AG20443 (cell line): ENCODE measurements at regions not wholly inside any gene's neighbourhood (a gene's known extent, or its start where the extent isn't known, plus 50 kb on each side); places are given as distances from the start of the nearest gene placed in this dataset.
"Not testable (repeated sequence)": the region's sequence is repeated elsewhere in the genome, so short reads cannot be mapped to it uniquely, and the experiment has no call there.

Experiments used
- DNase-seq: peaks from one replicate; pipeline ENCODE4 v3.0.0; 2012; ENCODE audit warnings: low spot score, mixed read lengths

DNA sequence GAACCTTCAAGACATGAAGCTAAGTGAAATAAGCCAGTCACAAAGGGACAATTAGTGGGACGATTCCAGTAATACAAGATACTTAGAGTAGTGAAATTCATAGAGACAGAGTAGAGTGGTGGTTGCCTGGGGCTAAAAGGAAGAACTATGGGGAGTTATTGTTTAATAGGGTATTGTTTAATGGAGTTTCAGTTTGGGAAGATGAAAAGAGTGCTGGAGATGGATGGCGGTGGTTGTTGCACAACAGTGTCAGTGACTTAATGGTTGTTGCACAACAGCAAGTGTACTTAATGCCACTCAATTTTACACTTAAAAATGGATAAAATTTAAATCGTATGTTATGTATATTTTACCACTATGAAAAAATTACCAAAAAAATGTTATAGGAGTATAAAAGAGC, 209.7 kb upstream of the TENT5A start:
- DNase-seq = no peak

DNA sequence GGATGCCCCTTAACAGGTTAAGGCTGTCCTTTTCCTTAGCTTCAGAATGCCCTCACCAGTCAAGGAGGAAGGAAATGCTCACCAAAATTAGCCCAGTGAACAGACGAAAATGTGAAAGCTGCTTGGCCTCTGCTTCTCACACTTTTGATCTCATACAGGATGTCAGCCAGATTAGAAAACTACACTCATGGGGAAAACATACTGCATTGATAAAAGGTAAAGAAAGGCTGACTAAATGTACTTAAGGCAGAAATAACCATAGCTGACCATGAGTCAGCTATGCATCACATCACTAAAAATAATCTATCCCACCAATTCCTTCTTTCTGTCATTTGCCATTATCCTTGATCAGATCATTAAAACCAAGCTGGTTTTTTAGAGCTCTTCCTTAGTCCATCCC, 198.4 kb upstream of the TENT5A start:
- DNase-seq = peak; percentile 12

DNA sequence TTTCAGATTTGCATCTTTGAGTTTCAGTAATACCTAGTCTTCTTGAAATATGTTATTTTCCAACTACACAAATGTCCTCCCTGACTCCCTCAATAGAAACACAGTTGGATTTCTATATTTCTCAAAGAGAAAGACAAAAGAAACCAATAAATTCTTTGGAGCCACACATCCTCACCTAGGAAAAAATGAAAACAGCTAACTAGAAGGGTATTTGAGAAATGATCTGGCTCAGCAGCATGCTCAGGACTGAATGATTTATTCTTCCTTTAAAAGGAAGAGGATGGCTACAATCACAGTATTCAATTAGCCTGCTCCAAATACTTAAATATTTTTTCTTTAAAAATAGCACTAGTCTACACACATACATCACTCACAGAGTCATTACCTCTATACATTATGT, 196.4 kb upstream of the TENT5A start:
- DNase-seq = no peak

DNA sequence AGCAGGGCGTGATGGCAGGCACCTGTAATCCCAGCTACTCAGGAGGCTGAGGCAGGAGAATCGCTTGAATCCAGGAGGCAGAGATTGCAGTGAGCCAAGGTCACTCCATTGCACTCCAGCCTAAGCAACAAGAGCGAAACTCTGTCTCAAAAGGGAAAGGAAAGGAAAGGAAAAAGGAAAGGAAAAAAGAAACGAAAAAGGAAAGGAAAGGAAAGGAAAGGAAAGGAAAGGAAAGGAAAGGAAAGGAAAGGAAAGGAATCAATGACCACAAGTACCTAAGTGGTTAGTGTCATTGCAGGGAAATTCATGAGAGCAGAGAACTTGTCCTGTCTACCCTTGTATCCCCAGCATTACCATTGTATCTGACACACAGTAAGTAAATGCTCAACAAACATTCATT, 195.7 kb upstream of the TENT5A start:
- DNase-seq = not testable (repeated sequence)

DNA sequence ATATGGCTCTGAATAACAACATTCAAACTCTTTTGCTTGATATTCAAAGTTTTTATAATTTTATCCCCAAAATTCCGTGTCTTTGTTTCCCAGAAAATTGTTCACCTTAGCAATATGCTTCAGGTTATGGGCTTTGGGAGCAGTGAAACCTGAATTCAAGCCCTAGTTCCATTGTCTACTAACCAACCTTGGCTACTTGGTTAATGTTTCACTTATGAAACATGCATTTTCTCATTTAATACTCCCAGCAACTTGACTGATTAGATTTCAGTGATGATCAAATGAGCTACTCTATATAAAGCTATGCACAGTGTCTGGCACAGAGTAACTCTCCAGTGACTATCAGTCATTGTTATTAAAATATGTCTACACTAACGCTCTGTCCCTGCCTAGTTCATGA, 192.2 kb upstream of the TENT5A start:
- DNase-seq = no peak

DNA sequence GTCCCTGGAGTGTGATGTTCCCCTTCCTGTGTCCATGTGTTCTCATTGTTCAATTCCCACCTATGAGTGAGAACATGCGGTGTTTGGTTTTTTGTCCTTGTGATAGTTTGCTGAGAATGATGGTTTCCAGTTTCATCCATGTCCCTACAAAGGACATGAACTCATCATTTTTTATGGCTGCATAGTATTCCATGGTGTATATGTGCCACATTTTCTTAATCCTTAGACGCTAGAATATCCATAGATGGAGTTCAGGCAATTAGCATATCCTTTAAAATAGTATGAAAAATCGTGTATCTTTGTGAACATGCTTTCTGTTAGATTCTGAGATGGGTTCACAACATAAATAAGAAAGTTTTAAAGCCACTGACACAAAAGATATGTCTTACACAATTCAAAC, 190.4 kb upstream of the TENT5A start:
- not testable (repeated sequence) for DNase-seq

DNA sequence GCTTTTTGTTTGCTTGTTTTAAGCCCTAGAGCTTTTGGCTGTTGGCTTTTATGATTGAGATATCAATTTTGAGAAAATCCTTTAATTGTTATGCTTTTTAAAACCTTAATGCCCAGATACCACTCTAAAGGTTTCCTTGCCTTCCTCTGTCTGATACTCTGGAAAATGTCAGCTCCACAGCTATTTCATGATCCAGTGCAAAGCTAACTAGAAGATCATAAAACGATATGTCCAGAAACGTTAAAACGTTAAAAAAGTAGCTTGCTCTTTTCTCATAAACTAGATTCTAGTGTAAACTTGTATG, 189.5 kb upstream of the TENT5A start:
- no peak for DNase-seq

DNA sequence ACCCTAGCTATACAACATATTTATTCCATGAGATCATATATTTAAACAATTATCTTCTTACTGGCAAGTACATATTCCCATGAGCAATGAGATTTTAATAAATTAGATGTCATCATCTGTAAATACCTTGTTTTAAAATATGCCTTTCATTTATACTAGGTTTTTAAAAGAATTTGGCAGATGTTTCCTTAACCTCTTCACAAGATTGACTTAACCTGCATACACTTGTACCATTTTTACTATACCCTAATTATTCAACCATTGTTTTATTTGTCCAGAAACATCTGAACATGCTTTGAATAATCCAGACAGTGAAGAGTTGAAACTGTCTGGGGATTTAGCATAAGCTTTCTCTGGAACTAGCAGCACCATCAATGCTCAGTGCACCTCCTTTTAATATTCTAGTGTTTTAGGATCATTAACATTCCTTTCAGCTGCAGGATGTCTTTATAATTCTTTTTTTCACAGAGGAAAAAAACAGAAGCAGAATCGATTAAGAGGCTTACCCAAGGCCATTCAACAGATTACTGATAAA, 188.0 kb upstream of the TENT5A start:
- no peak for DNase-seq

DNA sequence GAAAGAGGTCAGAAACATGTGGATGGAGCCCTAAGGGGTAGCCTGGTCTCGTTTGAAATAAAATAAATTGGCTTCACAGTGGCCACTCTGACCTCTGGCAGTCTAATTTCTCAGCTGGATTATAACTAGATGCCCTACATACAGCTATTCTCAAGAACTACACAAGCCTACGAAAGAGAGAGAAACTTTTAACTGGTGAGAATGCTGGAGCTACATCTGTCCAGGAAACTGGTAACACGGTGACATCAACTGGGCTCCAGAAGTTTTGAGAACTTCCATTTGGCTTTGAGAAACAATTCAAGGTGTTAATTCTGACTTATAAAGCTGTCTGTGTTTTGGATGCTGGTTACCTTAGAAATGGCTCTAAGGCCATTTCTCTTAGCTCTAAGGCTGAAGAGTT, 187.3 kb upstream of the TENT5A start:
- DNase-seq = no peak

DNA sequence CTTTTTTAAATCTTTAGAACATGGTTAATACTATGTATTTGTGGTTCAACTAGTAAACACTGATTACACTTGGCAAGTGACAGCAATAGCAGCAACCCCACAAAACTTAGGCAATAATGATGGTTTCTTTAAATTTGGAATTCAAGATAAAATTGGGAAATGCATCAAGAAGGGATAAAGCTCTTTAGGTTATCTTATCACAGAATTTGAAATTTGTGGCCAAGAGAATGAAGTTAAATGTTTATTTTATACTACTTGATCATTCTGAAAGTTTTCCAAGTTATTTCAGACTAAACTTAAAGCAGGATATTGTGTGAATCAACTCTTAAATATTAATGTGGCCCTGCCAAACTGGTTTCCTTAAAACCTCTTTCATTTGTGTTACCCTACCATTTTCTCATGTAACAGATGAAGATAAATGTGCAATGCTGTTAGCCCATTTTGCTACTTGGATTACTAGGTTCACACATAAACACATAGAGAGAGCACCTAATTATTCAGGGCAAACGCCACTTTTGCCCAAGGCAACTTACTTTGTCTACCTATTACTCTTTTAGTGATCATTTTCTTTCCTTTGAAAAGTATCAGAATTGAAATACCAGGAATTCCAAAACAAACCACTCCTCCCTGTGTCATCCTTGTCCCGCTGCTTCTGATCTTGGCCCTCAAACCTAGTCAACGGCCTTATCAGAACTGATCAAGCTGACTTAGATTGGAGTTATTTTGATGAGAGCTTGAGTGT, 186.7 kb upstream of the TENT5A start:
- DNase-seq = no peak

DNA sequence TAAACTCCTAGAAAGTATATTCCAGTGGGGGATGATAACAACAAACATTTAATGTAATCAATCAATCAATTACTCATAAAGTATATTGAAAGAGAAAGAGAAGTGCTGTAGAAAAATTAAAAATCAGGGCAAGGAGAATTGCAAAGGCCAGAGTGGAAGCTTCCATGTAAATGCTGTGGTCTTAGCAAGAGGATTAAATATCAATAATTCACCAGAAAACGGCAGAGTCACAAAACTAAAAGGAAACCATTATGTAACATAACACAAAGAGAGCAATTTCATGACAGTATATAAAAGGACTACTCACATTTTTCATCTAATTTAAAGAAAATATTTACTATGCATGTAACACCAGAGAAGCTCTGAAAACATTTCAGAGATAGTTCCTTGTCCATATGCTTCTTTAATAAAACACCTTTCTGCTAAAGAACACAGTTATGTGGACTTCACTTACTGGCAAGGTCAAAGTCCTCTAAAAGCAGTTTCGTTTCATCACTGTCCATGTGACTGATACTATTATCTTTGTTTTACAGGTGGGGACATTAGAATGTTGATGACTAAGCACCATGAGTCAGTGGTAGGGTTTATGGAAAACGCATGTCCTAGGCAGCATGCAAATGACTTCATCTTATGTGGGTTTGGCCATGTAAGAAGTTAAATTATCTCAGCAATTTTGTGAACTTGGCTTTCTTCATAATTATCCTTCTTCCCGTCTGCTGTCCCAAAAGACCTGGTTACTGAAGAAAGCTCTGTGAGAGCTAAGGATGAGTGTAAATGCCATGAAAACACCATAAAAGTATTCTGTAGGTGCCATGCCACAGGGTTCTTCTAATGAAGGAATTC, 185.8 kb upstream of the TENT5A start:
- peak; percentile 43 for DNase-seq

DNA sequence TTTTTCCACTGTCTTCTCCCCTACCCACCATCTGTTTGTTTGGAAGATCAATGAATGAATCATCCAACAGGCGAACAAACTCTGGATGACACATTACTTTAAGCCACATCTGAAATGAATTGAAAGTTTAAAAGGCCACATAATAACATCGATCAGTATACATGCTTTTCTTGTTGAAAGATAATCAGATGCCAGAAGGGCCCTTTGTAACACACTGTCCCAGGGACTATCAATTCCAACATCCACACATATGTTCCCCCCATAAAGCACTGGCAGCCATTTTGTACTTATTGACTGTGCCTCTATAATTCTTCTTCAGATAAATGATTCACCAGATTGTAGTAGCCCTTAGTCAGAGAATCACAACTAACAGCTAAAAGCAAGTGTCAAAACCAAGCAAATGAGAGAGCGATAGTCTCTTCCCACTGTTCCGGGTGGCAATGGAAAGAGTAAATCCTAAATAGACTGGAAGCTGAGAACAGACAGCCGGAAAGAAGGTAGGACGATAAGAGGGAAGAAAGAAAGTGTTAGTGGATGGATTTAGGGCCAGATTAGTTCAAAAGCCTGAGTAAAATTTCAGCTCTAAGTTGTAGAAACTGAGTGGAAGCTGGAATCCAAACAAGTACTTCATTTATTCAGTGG, 184.9 kb upstream of the TENT5A start:
- peak; percentile 20 for DNase-seq

DNA sequence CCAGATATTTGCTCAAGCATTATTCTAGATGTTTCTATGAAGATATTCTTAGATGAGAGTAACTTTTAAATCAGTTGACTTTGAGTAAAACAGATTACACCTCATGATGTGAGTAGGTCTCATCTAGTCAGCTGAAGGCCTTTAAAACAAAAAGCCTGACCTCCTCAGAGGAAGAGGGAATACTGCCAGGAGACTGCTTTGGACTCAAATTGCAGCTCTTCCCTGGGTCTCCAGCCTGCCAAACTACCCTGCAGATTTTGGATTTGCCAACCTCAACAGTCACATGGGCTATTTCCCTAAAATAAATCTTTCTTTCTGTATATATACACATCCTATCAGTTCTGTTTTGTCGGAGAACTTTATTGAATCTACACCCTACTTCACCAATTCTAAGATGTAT, 182.5 kb upstream of the TENT5A start:
- DNase-seq = no peak

DNA sequence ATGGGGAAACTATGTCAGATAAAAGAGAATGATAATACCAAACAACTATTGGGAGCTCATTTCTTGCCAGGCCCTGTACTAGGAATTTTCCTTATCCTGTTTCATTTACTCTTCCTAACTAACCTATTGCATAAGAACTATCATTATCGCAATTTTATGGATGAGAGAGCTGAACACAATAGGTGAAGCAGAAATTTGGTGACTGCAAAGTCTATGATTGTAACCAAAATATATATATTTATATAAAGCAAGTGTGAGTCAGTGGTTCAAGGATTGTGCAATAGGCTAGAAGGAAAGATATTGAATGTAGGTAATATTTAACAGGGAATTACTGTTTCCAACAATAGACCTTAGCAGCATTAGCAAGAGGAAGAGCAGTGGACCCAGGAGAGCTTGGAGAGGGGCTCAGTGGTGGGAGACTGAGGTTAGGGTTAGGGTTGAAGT, 181.1 kb upstream of the TENT5A start:
- no peak for DNase-seq

DNA sequence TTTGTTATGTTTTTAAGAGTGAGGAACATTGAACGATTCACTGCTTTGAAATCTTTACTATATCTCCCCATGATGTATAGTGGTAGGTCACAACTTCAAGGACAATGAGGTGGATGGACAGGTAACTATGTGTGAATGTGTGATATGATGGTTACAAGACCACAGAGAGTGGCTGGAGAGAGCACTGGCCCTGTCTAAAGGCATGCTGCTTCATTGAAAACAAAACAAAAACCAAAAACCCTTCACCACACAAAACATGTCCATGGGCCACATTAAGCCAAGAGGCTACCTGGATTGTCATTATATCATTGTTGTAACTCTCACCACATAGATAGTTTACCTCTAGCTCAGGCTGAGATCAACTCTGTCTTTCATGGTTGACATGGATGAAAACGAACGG, 180.6 kb upstream of the TENT5A start:
- no peak for DNase-seq

DNA sequence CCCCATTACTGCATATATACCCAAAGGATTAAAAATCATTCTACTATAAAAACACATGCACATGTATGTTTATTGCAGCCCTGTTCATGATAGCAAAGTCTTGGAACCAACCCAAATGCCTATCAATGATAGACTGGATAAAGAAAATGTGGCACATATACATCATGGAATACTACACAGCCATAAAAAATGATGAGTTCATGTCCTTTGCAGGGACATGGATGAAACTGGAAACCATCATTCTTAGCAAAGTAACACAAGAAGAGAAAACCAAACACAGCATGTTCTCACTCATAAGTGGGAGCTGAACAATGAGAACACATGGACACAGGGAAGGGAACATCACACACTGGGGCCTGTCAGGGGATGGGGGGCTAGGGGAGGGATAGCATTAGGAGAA, 180.0 kb upstream of the TENT5A start:
- not testable (repeated sequence) for DNase-seq

DNA sequence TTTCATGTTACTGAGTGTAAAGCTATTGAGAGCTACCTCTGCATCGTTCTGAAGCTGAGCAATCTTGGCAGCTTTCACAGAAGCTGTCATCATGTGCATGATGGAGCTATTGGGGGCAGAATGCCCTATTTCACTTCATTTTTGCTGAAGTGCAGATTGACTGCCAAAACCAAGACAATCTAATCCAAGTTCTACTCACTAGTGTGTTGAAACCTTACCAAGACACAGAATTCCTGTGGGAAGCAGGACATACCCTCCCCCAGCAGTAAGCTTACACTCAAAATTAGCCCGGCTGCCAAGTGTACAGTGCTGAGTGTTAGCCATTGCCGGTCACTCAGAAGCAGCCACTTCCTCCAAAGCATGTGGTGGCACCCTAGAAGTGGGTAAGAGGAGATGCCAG, 177.3 kb upstream of the TENT5A start:
- DNase-seq = peak; percentile 29

DNA sequence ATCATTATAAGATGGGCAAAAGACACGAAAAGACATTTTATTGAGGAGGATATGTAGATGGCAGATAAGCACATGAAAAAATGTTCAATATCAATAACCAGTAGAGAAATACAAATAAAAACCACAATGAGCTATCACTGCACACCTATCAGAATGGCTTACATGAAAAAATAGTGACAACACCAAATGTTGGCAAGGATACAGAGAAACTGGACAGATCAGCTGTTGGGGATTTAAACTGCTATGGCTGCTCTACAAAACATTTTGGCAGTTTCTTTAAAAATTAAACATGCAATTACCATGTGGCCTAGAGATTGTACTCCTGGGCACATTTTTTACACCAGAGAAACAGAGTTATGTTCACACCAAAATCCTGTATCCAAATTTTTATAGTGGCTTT, 172.7 kb upstream of the TENT5A start:
- no peak for DNase-seq

DNA sequence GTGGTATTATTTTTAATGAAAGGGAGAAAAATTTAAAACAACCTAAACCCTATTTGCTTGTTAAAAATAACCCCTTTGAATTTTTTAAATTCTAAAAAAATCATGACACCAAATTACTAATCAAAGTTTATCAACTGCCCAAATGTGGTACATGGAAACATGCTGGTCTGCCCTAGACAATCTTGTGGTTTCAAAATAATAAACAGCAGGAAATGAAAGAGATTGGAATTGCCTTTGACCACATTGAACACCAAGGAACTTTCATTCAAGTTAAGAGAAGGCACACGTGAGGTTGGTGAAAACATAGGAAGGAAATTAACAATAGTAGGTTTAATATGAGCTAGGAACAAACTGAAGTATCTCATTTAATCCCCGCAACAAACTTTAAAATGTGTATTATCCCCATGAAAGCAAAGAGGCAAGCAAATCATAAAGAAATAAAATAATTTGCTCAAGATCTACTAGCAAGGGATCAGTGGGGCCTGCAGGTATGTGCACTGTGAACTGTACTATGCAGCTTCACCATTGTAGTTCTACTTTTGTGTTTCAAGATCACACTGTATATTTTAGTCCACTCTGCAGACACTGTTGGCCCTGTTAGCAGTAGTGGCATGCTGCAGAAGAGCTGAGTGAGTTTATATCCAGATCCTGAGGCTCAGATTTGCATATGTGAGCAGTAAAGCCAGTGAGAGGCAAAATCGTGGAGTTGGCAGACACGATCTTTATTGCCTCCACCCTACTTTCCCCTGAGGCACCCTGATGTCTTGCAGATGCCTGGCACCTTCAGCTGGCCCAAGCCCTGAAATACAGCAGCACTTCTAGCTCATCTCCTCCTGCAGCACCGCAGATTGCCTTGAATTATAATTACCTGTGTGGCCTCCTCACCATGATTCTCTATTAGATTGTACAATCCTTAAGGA, 157.8 kb upstream of the TENT5A start:
- no peak for DNase-seq

DNA sequence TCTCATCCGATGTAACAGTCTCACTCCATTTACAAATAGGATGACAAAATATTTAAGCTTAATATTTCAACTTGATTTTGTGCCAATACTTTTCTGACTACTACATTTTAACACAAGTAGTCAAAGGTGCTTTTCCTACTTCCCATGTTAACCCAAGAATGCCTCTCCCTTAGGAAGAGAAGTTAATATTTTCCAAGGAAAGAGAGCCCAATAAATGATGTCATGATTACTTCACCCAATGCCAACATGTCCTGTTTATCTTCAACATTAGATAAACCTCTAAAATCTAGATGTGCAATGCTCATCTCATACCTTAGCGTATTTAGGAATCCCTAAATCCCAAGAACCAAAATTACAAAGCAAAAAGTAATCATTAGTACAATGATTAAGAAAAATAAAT, 156.7 kb upstream of the TENT5A start:
- no peak for DNase-seq

DNA sequence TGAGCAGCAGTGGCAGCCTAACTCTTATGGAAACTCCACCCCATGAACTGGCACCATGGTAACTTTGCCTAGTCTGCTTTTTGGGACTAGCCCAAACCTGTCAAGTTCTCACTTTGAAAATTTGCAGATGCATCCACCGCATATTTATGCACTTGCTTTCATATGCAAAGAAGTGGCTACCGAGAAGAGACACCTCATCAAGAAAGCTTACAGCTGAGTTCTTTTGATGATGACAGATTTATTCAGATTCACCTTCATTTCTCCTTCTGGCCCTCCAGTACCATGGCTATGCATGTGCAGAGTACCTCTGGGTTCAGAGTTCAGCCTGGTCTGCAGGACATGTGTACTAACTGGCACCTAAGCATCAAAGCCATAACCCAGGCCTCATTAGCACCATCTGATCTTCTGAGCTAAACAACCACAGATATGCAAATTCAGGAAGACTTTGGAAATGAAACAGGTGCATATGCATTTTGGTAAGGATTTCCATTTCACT, 154.3 kb upstream of the TENT5A start:
- no peak for DNase-seq

DNA sequence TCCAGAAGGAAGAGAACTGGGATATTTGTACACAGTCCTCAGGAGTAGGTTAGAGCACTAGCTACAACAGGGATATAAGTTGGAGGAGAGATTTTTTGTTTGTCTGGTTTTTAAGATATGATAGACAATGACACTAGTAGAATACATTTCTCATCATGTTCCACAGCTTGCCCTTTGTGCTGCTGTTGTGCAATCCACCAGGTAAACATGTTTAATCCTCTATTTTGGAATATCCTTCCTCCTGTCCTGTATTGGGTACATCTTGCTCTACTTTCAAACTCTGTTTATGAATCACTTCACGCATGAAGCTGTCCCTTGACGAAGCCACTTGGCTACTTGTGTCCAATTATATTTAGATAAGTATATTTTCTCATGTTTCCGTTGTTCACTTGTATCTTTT, 153.6 kb upstream of the TENT5A start:
- no peak for DNase-seq
